Lung (tissue), 11 donors: ENCODE measurements at regions not wholly inside any gene's neighbourhood (a gene's known extent, or its start where the extent isn't known, plus 50 kb on each side); places are given as distances from the start of the nearest gene placed in this dataset.

Source experiments
- ATAC-seq: fragments of 200-7000 bp; cut with Tn5 transposase; one replicate; pipeline ENCODE4 v1.9.1; 2020; ENCODE audit warnings: moderate number of reproducible peaks; ENCODE audit not compliant: insufficient read depth, low FRiP score
- DNase-seq, 3 donors: peaks; one replicate each; pipeline ENCODE4 v3.0.0-alpha.2; 2013 to 2017
- H3K27ac ChIP-seq, 2 donors: one replicate each; pipeline ENCODE4 v1.5.1; 2013; ENCODE audit warnings: mild to moderate bottlenecking in 2 of 2, moderate library complexity in 2 of 2, control low read depth in 1 of 2, inconsistent platforms in 1 of 2, low read depth in 1 of 2, low read length in 1 of 2
- H3K27me3 ChIP-seq, 3 donors: one replicate each; pipeline ENCODE4 v1.5.1; 2013; ENCODE audit warnings: low read length in 2 of 3; ENCODE audit not compliant: control insufficient read depth in 3 of 3, insufficient read depth in 3 of 3
- H3K36me3 ChIP-seq, 4 donors: one replicate each; pipeline ENCODE4 v1.5.1; 2013; ENCODE audit warnings: low read length in 4 of 4, mild to moderate bottlenecking in 1 of 4, moderate library complexity in 1 of 4; ENCODE audit not compliant: control insufficient read depth in 4 of 4, insufficient read depth in 4 of 4
- H3K4me1 ChIP-seq, 5 donors: one replicate each; pipeline ENCODE4 v1.5.1; 2013; ENCODE audit warnings: low read length in 5 of 5, mild to moderate bottlenecking in 2 of 5, moderate library complexity in 1 of 5; ENCODE audit not compliant: control insufficient read depth in 5 of 5, insufficient read depth in 5 of 5
- H3K4me3 ChIP-seq: one replicate; pipeline ENCODE4 v1.5.1; 2013; ENCODE audit warnings: mild to moderate bottlenecking, control low read depth, moderate library complexity
- H3K9ac ChIP-seq, 2 donors: one replicate each; pipeline ENCODE4 v1.5.1; 2013; ENCODE audit warnings: low read length in 2 of 2, control low read depth in 1 of 2; ENCODE audit not compliant: insufficient read depth in 1 of 2
- H3K9me3 ChIP-seq, 4 donors: one replicate each; pipeline ENCODE4 v1.5.1; 2013; ENCODE audit warnings: low read length in 3 of 4, mild to moderate bottlenecking in 1 of 4, moderate library complexity in 1 of 4; ENCODE audit not compliant: control insufficient read depth in 4 of 4, insufficient read depth in 3 of 4
- CTCF ChIP-seq: IDR thresholded peaks from 2 replicates; pipeline ENCODE4 v1.5.1; 2012; ENCODE audit warnings: mild to moderate bottlenecking; ENCODE audit errors: control extremely low read depth, extremely low read depth
- WGBS, 2 donors: extraction: QIAGEN DNeasy Blood & Tissue Kit; methylation state at CpG; one replicate each; pipeline ENCODE4 v1.1.7; 2013; 5-methylcytosine and 5-hydroxymethylcytosine counted together
- donor health status: control.
- donor health status: control.
- donor health status: Bipolar disorder and iron deficiency.
- donor health status: healthy.
- donor health status: DM: yes; HTN: yes; CAD: no.

- Histone ChIP-seq H3K4me3 (no peak overlapping the region), H3K36me3 (no peaks in the 10 kb centered on the region), H3K9me3 (no peaks in the 10 kb centered on the region), H3K9ac (no peak overlapping the region), H3K4me1 (peaks cover 0 to 11% (median 0%) of the 10 kb centered on the region in 5 donors), H3K27ac (no peak overlapping the region), H3K27me3 (no peaks in the 10 kb centered on the region)
- no peak for ATAC-seq
- no peak for TF ChIP-seq CTCF
- DNase-seq, result no peak
- WGBS, 2 donors, result 91 to 97% methylated on average over 2 of the region's 2 CpGs
Observed at GRCh38 chr14:51484485-51484884, 167.2 kb upstream of the FRMD6 start.

GRCh38 chr14:51485733-51486132 is 166.0 kb upstream of the FRMD6 start:
- H3K27me3 ChIP-seq, result no peaks in the 10 kb centered on the region
- H3K4me1 ChIP-seq, result peaks cover 0 to 12% (median 0%) of the 10 kb centered on the region in 5 donors
- H3K4me3 ChIP-seq, result no peak overlapping the region
- WGBS, 2 donors, result 93 to 98% methylated on average over 9 of the region's 9 CpGs
- no peak overlapping the region for H3K9ac ChIP-seq
- DNase-seq, result no peak
- no peaks in the 10 kb centered on the region for H3K36me3 ChIP-seq
- no peak overlapping the region for H3K27ac ChIP-seq
- no peak for ATAC-seq
- H3K9me3 ChIP-seq, result no peaks in the 10 kb centered on the region
- no peak for TF ChIP-seq CTCF

- Histone ChIP-seq H3K36me3 (no peaks in the 10 kb centered on the region), H3K27ac (no peak overlapping the region), H3K9me3 (no peaks in the 10 kb centered on the region), H3K27me3 (no peaks in the 10 kb centered on the region), H3K9ac (no peak overlapping the region), H3K4me3 (no peak overlapping the region), H3K4me1 (peaks cover 0 to 16% (median 1%) of the 10 kb centered on the region in 5 donors)
- DNase-seq, result no peak
- ATAC-seq, result no peak
- TF ChIP-seq CTCF, result no peak
- 70 to 76% methylated on average over 6 of the region's 6 CpGs for WGBS, 2 donors
Observed at GRCh38 chr14:51487848-51488247, 163.9 kb upstream of the FRMD6 start.

GRCh38 chr14:51488569-51489220 is 163.0 kb upstream of the FRMD6 start:
- DNase-seq, result no peak
- Histone ChIP-seq H3K4me3 (no peak overlapping the region), H3K36me3 (no peaks in the 10 kb centered on the region), H3K4me1 (peaks cover 0 to 16% (median 1%) of the 10 kb centered on the region in 5 donors), H3K27me3 (no peaks in the 10 kb centered on the region), H3K9ac (no peak overlapping the region), H3K9me3 (no peaks in the 10 kb centered on the region), H3K27ac (no peak overlapping the region)
- 94 to 97% methylated on average over 6 of the region's 6 CpGs for WGBS, 2 donors
- no peak for TF ChIP-seq CTCF
- no peak for ATAC-seq
